OCI-LY7 (cell line): ENCODE measurements at regions not wholly inside any gene's neighbourhood (a gene's known extent, or its start where the extent isn't known, plus 50 kb on each side); places are given as distances from the start of the nearest gene placed in this dataset.

ENCODE experiments used
- BruUV-seq: library from RNA; stranded (reverse); fragments of 400-500 nt; replicated peaks from 2 replicates; lab custom pipeline; 2021; lab: Mats Ljungman, UMichigan
- CTCF ChIA-PET: fragments of 300-600 bp; sonication (Branson Sonifier 250); formaldehyde crosslinking; loops from one replicate; lab custom pipeline; 2022; ENCODE audit warnings: antibody characterized with exemption; ENCODE audit not compliant: unreplicated experiment; lab: Charles Lee
- POLR2A ChIA-PET: fragments of 300-600 bp; sonication (Branson Sonifier 250); formaldehyde crosslinking; loops from one replicate; lab custom pipeline; 2022; ENCODE audit warnings: antibody characterized with exemption; lab: Charles Lee
- DNase-seq: peaks from one replicate; pipeline ENCODE4 v3.0.0-alpha.2; 2015; ENCODE audit warnings: low spot score
- H2AFZ ChIP-seq: fragments of 200-600 bp; sonication (generic), shearing (Covaris generic); 2 replicates; pipeline ENCODE4 v1.6.1; 2014; ENCODE audit warnings: mild to moderate bottlenecking, antibody characterized with exemption, low read length, moderate library complexity
- H3K27ac ChIP-seq: fragments of 200-600 bp; sonication (generic); 2 replicates; pipeline ENCODE4 v1.5.1; 2014; ENCODE audit warnings: mixed run types, low read depth, mild to moderate bottlenecking, moderate library complexity, low read length, inconsistent platforms; ENCODE audit not compliant: poor library complexity, severe bottlenecking
- H3K36me3 ChIP-seq: fragments of 200-600 bp; sonication (generic); 2 replicates; pipeline ENCODE4 v1.6.1; 2014; ENCODE audit warnings: mild to moderate bottlenecking, antibody characterized with exemption, low read length, moderate library complexity, mixed read lengths; ENCODE audit not compliant: insufficient read depth
- H3K4me1 ChIP-seq: fragments of 200-600 bp; sonication (generic); 2 replicates; pipeline ENCODE4 v1.5.1; 2014; ENCODE audit warnings: mild to moderate bottlenecking, low read length; ENCODE audit not compliant: insufficient read depth, poor library complexity, severe bottlenecking
- H3K4me2 ChIP-seq: fragments of 200-600 bp; sonication (generic); 2 replicates; pipeline ENCODE4 v1.6.1; 2014; ENCODE audit warnings: mild to moderate bottlenecking, low read length
- H3K4me3 ChIP-seq: fragments of 200-600 bp; sonication (generic); 2 replicates; pipeline ENCODE4 v1.5.1; 2014; ENCODE audit warnings: mild to moderate bottlenecking, low read depth, low read length; ENCODE audit not compliant: poor library complexity, severe bottlenecking
- H3K79me2 ChIP-seq: fragments of 200-600 bp; sonication (generic); 2 replicates; pipeline ENCODE4 v1.6.1; 2016; ENCODE audit warnings: low read depth, mild to moderate bottlenecking, low read length, moderate library complexity, mixed read lengths; ENCODE audit not compliant: insufficient read depth
- H3K9me2 ChIP-seq: fragments of 200-600 bp; sonication (generic); 2 replicates; pipeline ENCODE4 v1.6.1; 2016; ENCODE audit warnings: mild to moderate bottlenecking, low read length, mixed read lengths; ENCODE audit not compliant: insufficient read depth
- H3K9me3 ChIP-seq: fragments of 200-600 bp; sonication (generic); 2 replicates; pipeline ENCODE4 v1.6.1; 2014; ENCODE audit warnings: mild to moderate bottlenecking, mixed run types, low read length, mixed read lengths
- H4K20me1 ChIP-seq: fragments of 200-600 bp; sonication (generic); 2 replicates; pipeline ENCODE4 v1.6.1; 2014; ENCODE audit warnings: mild to moderate bottlenecking, antibody characterized with exemption, low read length, moderate library complexity, mixed read lengths; ENCODE audit not compliant: insufficient read depth
- EZH2phosphoT487 ChIP-seq: fragments of 200-600 bp; sonication (generic); IDR thresholded peaks from 2 replicates; pipeline ENCODE4 v1.6.1; 2018; ENCODE audit warnings: low read depth, borderline replicate concordance, mild to moderate bottlenecking, mixed run types, antibody characterized with exemption, low read length, moderate library complexity, mixed read lengths
- intact Hi-C: fragments of 100-400 bp; cut with micrococcal nuclease; formaldehyde crosslinking; loops from one replicate; pipeline ENCODE4 v1.10.0; 2022; ENCODE audit not compliant: unreplicated experiment
- TF ChIP-seq, protein P1 (sequence below): fragments of 200-600 bp; sonication (generic); conservative IDR thresholded peaks from 2 replicates; pipeline ENCODE4 v1.5.1; 2014; ENCODE audit warnings: mild to moderate bottlenecking, antibody characterized with exemption, low read length, moderate library complexity, mixed read lengths

DNA sequence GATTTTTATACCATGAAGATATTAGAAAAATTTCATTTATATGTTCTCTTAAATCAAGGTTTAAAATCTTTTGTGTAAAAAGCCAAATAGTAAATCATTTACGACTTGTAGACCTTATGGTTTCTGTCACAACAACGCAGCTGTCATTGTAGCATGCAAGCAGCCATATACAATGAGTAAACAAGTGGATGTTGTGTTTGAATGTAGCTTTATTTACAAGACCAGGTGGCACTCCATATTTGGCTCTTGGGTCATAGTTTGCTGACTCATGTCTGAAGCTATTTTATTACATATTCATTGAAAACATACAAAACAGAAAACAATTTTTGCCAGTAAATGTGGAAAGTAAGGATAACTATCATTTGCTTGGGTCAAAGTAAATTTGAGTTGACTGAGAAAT, 930.8 kb downstream of the SLITRK5 start:
- no TSS peak for BruUV-seq
- intact Hi-C loops: no loop called here
- CTCF ChIA-PET: no interaction called here
- Histone ChIP-seq H3K9me2 (peaks cover 3% of the 10 kb centered on the region; the same call in 1 of the 2 replicates), H3K9me3 (no peaks in the 10 kb centered on the region), H3K4me1 (no peaks in the 10 kb centered on the region), H3K79me2 (no peaks in the 10 kb centered on the region), H4K20me1 (no peaks in the 10 kb centered on the region), H3K4me3 (no peak overlapping the region), H3K36me3 (no peaks in the 10 kb centered on the region), H3K27ac (no peak overlapping the region), H3K4me2 (no peak overlapping the region), H2AFZ (no peak overlapping the region)
- POLR2A ChIA-PET: no interaction called here
- TF ChIP-seq EZH2phosphoT487: no peak
- TF ChIP-seq, protein P1, sequence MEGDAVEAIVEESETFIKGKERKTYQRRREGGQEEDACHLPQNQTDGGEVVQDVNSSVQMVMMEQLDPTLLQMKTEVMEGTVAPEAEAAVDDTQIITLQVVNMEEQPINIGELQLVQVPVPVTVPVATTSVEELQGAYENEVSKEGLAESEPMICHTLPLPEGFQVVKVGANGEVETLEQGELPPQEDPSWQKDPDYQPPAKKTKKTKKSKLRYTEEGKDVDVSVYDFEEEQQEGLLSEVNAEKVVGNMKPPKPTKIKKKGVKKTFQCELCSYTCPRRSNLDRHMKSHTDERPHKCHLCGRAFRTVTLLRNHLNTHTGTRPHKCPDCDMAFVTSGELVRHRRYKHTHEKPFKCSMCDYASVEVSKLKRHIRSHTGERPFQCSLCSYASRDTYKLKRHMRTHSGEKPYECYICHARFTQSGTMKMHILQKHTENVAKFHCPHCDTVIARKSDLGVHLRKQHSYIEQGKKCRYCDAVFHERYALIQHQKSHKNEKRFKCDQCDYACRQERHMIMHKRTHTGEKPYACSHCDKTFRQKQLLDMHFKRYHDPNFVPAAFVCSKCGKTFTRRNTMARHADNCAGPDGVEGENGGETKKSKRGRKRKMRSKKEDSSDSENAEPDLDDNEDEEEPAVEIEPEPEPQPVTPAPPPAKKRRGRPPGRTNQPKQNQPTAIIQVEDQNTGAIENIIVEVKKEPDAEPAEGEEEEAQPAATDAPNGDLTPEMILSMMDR: no peak
- DNase-seq: no peak

DNA sequence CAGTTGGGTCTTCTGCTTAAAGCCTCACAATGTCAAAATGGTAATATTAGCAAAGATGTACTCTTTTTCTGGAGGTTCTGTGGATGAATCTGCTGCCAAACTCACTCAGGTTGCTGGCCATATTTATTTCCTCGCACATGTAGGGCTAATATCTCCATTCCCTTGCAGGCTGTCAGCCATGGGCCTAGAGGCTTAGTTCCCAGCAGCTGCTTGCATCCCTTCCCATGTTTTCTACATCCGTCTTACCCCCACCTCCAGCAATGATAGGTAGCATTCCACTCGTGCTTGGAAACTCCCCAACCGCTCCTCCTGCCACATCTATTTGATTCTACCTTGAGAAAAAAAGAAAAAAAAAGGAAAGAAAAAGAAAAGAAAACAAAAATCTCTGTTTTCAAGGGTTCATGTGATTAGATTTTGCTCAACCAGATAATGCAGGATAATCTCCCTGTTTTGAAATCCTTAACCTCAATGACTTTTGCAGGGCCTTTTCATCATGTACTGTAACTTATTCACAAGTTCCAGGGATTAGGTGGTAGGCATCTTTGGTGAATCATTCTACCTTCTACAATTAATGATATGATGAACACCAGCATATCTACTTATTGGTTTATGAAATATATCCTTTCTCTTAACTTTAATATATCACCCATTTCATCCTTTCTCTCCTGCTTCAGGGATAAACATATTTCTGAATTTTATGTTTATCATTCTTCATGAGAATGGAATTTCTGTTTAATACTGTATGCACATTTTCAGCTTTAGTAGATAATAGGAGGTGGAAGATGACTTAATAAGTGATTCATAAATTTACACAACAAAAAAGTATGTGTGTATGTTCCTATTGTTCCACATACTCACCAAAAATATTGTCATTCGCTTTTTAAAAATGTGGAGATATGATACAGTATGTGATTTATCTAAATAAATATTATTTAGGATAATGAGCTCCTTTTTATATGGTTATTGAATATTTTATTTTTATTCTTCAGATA, 931.9 kb downstream of the SLITRK5 start:
- CTCF ChIA-PET: no interaction called here

More for the DNA sequence above, 931.9 kb downstream of the SLITRK5 start:
- H3K9me3 ChIP-seq: no peaks in the 10 kb centered on the region
- POLR2A ChIA-PET: no interaction called here
- peaks cover 3% of the 10 kb centered on the region; the same call in 1 of the 2 replicates for H3K9me2 ChIP-seq
- no peak overlapping the region for H2AFZ ChIP-seq
- no peaks in the 10 kb centered on the region for H3K4me1 ChIP-seq
- BruUV-seq: no TSS peak
- no peak for DNase-seq
- intact Hi-C loops: no loop called here
- H3K4me2 ChIP-seq: no peak overlapping the region
- TF ChIP-seq EZH2phosphoT487: no peak
- TF ChIP-seq, protein P1: no peak
- no peaks in the 10 kb centered on the region for H3K36me3 ChIP-seq
- H3K4me3 ChIP-seq: no peak overlapping the region
- no peaks in the 10 kb centered on the region for H4K20me1 ChIP-seq
- H3K79me2 ChIP-seq: no peaks in the 10 kb centered on the region
- no peak overlapping the region for H3K27ac ChIP-seq
